Tibial nerve (tissue), 3 donors: ENCODE measurements at regions not wholly inside any gene's neighbourhood (a gene's known extent, or its start where the extent isn't known, plus 50 kb on each side); places are given as distances from the start of the nearest gene placed in this dataset.

Source experiments
- EP300 ChIP-seq, 2 donors: sonication (generic); formaldehyde crosslinking; IDR thresholded peaks; one replicate each; pipeline ENCODE4 v1.6.1; 2017; ENCODE audit warnings: antibody characterized with exemption in 2 of 2, mild to moderate bottlenecking in 1 of 2
- POLR2A ChIP-seq, 2 donors: fragments of 450-650 bp; IDR thresholded peaks; one replicate each; pipeline ENCODE4 v1.6.1; 2017; ENCODE audit warnings: antibody characterized with exemption in 2 of 2, mild to moderate bottlenecking in 2 of 2, moderate library complexity in 2 of 2

DNA sequence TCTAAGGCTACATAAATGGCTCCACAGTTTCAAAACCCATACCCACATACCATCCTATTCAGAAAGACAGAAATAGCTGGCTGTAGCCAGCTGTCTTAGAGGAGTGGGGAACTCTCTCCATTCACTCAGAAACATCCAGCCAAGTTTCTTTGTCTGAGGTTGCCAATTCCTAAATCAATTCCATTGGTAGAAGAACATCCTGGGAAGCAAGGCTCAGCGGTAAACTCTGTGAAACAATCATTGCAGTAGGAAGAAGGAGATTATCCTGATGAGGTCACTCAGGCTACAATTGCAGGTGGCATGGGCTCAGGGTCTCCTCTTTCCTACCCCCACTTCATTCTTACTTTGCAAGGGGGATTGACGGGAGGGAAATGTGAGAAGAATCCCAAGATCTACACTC is 154.0 kb downstream of the ETV1 start:
- no peak for TF ChIP-seq POLR2A (IDR thresholded peaks at IDR 0.05)
- TF ChIP-seq EP300 (IDR thresholded peaks at IDR 0.05): no peak
